ENCODE measurements at regions not wholly inside any gene's neighbourhood (a gene's known extent, or its start where the extent isn't known, plus 50 kb on each side); places are given as distances from the start of the nearest gene placed in this dataset.

DNA sequence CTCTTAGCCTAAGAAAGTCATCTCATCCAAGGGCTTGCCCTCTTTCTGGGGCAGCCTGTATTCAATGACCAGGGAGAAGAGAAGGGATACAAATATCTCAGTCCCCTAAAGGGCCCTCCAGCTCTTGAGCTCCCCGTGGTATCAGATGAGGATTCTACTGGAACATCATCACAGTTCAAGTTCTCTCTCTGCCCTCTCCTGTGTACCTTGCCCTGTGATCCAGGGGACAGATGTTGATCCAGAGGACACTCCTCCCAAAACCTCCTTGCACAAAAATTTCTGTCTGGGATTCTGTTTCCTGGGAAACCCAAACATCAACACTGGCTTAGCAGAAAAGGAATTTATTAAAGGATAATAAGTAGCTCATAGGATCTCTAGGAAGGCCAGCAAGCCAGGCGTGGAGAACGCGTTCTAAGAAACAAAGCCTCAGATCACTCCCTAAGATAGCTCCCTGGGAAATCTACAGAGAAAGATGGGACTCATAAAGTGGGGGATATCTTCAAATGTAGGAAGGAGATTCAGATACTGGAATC lies 296.3 kb upstream of the KLF3 start:
- no peak for DNase-seq (ENCODE audit: low spot score in 2 of 2)
- WGBS, 2 donors = 41 to 45% methylated on average over 4 of the region's 4 CpGs
- TF ChIP-seq POLR2A (IDR thresholded peaks at IDR 0.05) = no peak
- TF ChIP-seq, protein P1, sequence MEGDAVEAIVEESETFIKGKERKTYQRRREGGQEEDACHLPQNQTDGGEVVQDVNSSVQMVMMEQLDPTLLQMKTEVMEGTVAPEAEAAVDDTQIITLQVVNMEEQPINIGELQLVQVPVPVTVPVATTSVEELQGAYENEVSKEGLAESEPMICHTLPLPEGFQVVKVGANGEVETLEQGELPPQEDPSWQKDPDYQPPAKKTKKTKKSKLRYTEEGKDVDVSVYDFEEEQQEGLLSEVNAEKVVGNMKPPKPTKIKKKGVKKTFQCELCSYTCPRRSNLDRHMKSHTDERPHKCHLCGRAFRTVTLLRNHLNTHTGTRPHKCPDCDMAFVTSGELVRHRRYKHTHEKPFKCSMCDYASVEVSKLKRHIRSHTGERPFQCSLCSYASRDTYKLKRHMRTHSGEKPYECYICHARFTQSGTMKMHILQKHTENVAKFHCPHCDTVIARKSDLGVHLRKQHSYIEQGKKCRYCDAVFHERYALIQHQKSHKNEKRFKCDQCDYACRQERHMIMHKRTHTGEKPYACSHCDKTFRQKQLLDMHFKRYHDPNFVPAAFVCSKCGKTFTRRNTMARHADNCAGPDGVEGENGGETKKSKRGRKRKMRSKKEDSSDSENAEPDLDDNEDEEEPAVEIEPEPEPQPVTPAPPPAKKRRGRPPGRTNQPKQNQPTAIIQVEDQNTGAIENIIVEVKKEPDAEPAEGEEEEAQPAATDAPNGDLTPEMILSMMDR (IDR thresholded peaks at IDR 0.05) = no peak
- intact Hi-C loops (cut with DNase I; ENCODE audit: low total_unique reads) = no loop called here
- H3K4me3 ChIP-seq (ENCODE audit: low read depth, poor library complexity, severe bottlenecking) = no peak overlapping the region

DNA sequence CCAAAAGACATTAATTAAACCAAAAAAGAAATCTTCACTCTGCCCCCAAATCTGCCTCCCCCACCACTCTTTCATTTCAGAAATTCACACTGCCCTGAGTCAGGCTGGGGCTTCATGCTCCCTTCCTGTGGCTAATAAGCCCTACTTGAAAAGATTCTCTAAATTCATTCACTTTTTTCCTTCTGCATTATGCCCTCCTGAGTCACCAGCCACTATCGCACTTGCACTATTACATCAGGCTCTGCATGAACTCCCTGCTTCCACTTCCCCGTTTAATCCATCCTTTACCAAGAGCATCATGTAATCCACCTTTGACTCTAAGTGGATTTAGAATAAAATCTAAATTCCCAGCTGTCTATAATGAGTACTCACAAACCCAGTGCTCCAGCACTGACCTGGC lies 295.4 kb upstream of the KLF3 start:
- H3K4me3 ChIP-seq (ENCODE audit: low read depth, poor library complexity, severe bottlenecking) = no peak overlapping the region
- intact Hi-C loops (cut with DNase I; ENCODE audit: low total_unique reads) = no loop called here
- WGBS, 2 donors = 85 to 91% methylated on average over 2 of the region's 2 CpGs
- no peak for TF ChIP-seq POLR2A (IDR thresholded peaks at IDR 0.05)
- TF ChIP-seq, protein P1 (IDR thresholded peaks at IDR 0.05) = no peak
- no peak for DNase-seq (ENCODE audit: low spot score in 2 of 2)

DNA sequence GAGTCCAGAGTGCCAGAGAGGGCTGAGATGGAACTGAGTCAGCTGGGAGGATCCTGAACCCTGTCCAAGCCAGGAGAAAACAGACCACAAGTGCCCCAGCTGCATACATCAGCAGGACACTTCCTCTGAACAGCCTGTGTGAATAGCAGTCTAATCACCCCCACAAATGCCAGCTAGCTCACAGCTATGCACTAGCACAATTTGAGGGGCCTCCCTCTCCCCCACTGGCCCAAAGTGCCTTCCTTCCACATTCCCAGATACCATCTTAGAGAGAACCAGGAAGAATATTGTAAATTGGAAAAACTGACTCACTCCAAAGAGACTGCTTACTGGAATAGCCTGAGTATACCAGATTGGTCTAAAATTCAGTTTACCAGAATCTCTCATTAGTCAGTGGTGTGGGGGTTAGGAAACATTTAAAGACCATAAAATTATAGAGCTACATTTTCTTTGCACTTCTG lies 292.6 kb upstream of the KLF3 start:
- intact Hi-C loops (cut with DNase I; ENCODE audit: low total_unique reads) = no loop called here
- no peak for DNase-seq (ENCODE audit: low spot score in 2 of 2)
- H3K4me3 ChIP-seq (ENCODE audit: low read depth, poor library complexity, severe bottlenecking) = no peak overlapping the region
- TF ChIP-seq, protein P1 (IDR thresholded peaks at IDR 0.05) = no peak
- no peak for TF ChIP-seq POLR2A (IDR thresholded peaks at IDR 0.05)

DNA sequence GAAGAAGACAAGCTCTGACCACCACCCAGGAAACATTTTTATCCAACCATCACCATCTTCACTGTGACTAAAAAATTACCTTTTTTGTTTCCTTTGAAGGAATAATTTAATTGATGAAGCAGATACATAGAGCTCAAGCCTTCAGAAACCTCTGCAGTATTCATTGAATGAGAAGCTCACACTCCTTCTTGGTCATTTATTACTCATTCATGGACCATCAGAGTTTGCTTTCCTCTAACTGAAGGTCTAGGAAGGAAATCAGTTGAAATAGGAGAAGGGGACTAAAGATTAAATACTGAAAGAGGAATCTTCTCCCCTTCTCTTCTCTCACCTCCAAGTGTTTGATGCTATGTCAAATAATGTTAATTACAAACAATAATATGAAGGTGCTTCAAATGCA lies 290.6 kb upstream of the KLF3 start:
- H3K4me3 ChIP-seq (ENCODE audit: low read depth, poor library complexity, severe bottlenecking) = no peak overlapping the region
- TF ChIP-seq, protein P1 (IDR thresholded peaks at IDR 0.05) = no peak
- TF ChIP-seq POLR2A (IDR thresholded peaks at IDR 0.05) = no peak
- DNase-seq (ENCODE audit: low spot score in 2 of 2) = no peak
- intact Hi-C loops (cut with DNase I; ENCODE audit: low total_unique reads) = no loop called here

DNA sequence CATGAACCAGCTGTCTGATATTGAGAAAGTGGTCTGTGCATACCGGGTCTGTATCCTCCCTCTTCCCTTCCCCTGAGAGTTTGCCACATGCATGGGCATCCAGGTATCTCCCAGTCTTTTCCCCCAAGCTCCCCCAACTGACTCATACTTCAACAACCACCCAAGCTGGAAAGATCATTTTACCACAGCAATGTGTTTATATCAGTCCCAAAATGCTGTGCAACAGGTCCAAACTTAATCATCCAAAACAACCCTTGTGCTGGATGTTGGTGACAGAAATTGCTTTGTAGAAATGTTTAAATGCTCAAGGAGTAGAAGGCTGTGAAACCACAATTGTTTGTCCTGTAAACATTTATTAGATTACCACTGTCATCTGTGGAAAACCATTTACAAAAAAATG lies 286.8 kb upstream of the KLF3 start:
- no peak for DNase-seq (ENCODE audit: low spot score in 2 of 2)
- intact Hi-C loops (cut with DNase I; ENCODE audit: low total_unique reads) = no loop called here
- H3K4me3 ChIP-seq (ENCODE audit: low read depth, poor library complexity, severe bottlenecking) = no peak overlapping the region
- 82 to 100% methylated on average over 1 of the region's 1 CpG for WGBS, 2 donors
- no peak for TF ChIP-seq POLR2A (IDR thresholded peaks at IDR 0.05)
- TF ChIP-seq, protein P1 (IDR thresholded peaks at IDR 0.05) = no peak

DNA sequence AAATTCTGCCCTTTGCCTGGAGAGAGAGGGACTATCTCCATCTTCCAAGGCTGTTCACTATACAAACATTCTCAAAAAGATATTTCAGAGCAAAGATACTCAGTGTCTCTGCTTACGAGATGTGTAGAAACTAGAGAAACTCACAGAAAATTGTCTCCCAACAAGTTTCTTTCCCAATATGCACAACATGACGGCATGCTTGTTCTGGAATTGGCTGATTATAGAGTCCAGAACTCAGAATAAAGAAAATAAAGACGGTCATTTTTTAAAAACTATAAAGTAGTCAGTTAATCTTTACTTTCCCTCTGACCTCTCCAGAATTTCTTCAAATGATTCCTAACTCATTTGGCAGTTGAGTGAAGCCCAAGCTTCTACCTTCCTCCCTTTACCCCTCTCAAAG lies 285.5 kb upstream of the KLF3 start:
- no peak for DNase-seq (ENCODE audit: low spot score in 2 of 2)
- intact Hi-C loops (cut with DNase I; ENCODE audit: low total_unique reads) = no loop called here
- H3K4me3 ChIP-seq (ENCODE audit: low read depth, poor library complexity, severe bottlenecking) = no peak overlapping the region
- no peak for TF ChIP-seq POLR2A (IDR thresholded peaks at IDR 0.05)
- TF ChIP-seq, protein P1 (IDR thresholded peaks at IDR 0.05) = no peak
- 65 to 82% methylated on average over 3 of the region's 3 CpGs for WGBS, 2 donors
